HUES64 (cell line): ENCODE measurements at regions not wholly inside any gene's neighbourhood (a gene's known extent, or its start where the extent isn't known, plus 50 kb on each side); places are given as distances from the start of the nearest gene placed in this dataset.

Source experiments
- H3K27ac ChIP-seq: 2 replicates; pipeline ENCODE4 v1.7.0; 2013; ENCODE audit warnings: low read depth, low read length, inconsistent platforms
- H3K27me3 ChIP-seq: 2 replicates; pipeline ENCODE4 v1.6.1; 2013; ENCODE audit warnings: mild to moderate bottlenecking, low read length; ENCODE audit not compliant: insufficient read depth
- H3K36me3 ChIP-seq: 2 replicates; pipeline ENCODE4 v1.6.1; 2013; ENCODE audit warnings: mild to moderate bottlenecking, low read length; ENCODE audit not compliant: insufficient read depth
- H3K4me1 ChIP-seq: 2 replicates; pipeline ENCODE4 v1.6.1; 2013; ENCODE audit warnings: mild to moderate bottlenecking, low read length, moderate library complexity; ENCODE audit not compliant: insufficient read depth
- H3K4me3 ChIP-seq: 2 replicates; pipeline ENCODE4 v1.5.1; 2013; ENCODE audit warnings: mild to moderate bottlenecking, low read length, moderate library complexity
- H3K9ac ChIP-seq: 2 replicates; pipeline ENCODE4 v1.6.1; 2013; ENCODE audit warnings: mild to moderate bottlenecking, low read depth, low read length
- H3K9me3 ChIP-seq: 2 replicates; pipeline ENCODE4 v1.6.1; 2013; ENCODE audit warnings: low read depth, low read length; ENCODE audit not compliant: insufficient read depth
- WGBS: fragments of 150-250, 120-280 bp; methylation state at CpG from one replicate; pipeline ENCODE4 v1.1.7; 2013; ENCODE audit warnings: missing lambda C conversion rate; 5-methylcytosine and 5-hydroxymethylcytosine counted together

DNA sequence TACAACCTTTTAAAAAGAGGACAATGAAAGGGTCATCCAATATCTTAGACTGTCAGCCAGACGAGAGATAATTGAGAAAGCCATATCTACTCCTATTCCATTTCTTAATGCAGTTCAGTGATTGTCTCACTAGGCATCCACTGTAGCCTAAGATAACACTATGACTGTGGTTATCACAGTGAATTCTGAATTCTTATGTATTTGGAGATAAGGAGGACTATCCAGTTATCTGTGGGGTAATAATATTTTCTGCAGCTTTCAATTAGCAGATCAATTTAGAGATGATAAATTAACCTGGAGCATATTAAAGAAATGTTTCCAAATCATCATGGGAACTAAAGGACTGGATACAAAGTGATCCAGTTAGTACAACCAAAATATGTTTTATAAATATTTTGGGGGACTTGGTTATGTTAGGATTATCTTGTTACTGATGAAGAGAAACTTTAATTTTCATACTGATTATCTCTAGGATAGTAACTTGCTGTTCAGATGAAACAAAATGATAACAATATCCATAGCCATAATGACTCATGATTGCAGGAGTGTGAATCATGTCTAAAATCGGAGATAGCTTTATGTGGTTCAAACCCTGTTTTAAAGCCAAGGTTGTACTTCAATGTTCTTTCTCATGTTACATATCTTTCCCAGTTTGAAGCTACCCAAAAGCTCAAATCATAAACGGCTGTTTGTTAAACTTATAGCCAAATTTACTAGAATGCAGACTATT is 1152.0 kb downstream of the HACE1 start:
- Histone ChIP-seq H3K4me3 (no peak overlapping the region), H3K36me3 (no peaks in the 10 kb centered on the region), H3K9ac (no peak overlapping the region), H3K4me1 (0 out of 2 replicates have a peak, but pooled peaks cover 5% of the 10 kb centered on the region), H3K27ac (no peak overlapping the region), H3K9me3 (no peaks in the 10 kb centered on the region), H3K27me3 (no peaks in the 10 kb centered on the region)
- WGBS = 95% methylated on average over 3 of the region's 3 CpGs

DNA sequence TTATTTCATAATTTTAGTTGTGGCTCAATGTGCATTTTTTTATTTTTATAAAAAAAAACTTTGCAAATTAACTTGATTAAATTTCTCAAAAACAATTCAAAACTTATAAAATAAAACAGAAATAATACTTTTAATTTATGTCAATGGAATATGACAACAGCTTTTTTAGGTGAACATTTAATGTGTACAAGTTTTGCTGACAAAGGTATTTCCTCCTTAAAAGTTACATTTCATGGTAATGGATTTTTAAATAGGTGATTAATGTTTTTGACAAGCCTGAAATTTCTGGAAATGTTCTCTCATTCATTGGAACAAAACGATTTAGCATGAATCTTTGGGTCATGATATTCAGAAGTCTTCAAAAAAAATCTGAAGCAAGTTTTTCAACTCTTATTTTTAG is 1160.0 kb downstream of the HACE1 start:
- Histone ChIP-seq H3K4me3 (no peak overlapping the region), H3K36me3 (no peaks in the 10 kb centered on the region), H3K9me3 (no peaks in the 10 kb centered on the region), H3K4me1 (0 out of 2 replicates have a peak, but pooled peaks cover 5% of the 10 kb centered on the region), H3K27me3 (no peaks in the 10 kb centered on the region), H3K27ac (no peak overlapping the region), H3K9ac (no peak overlapping the region)
- 71% methylated on average over 1 of the region's 1 CpG for WGBS

- H3K36me3 ChIP-seq = no peaks in the 10 kb centered on the region
- no peak overlapping the region for H3K4me3 ChIP-seq
- H3K27me3 ChIP-seq = no peaks in the 10 kb centered on the region
- WGBS = 100% methylated on average over 1 of the region's 2 CpGs
- no peak overlapping the region for H3K9ac ChIP-seq
- no peak overlapping the region for H3K27ac ChIP-seq
- H3K4me1 ChIP-seq = peaks cover 4% of the 10 kb centered on the region; the same call in 1 of the 2 replicates
- no peaks in the 10 kb centered on the region for H3K9me3 ChIP-seq
Observed at GRCh38 chr6:103687430-103687829, 1172.3 kb downstream of the HACE1 start.

DNA sequence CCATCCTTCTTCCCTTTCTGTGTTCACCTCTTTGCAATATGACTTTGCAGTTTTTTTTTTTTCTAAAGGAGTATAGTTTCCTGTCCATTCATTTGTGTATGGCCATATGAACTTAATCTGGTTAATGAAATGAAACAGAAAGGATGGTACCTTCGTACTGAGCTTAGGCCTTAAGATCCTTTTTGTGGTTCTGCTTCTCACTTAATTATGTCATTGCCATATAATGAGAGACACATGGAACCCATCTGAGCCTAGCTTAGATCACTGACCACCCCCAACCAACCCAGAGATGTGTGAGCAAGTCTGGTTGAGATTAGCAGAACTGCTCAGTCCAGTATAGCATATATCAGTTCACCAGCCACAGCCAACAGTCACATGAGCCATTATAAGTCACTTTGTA is 1179.6 kb downstream of the HACE1 start:
- Histone ChIP-seq H3K9me3 (peaks cover 5% of the 10 kb centered on the region), H3K27ac (no peak overlapping the region), H3K36me3 (no peaks in the 10 kb centered on the region), H3K4me1 (no peaks in the 10 kb centered on the region), H3K9ac (no peak overlapping the region), H3K27me3 (no peaks in the 10 kb centered on the region), H3K4me3 (no peak overlapping the region)
- WGBS = 89% methylated on average over 1 of the region's 1 CpG

GRCh38 chr6:103677290-103677689 is 1182.4 kb downstream of the HACE1 start:
- Histone ChIP-seq H3K4me3 (no peak overlapping the region), H3K27me3 (no peaks in the 10 kb centered on the region), H3K9ac (no peak overlapping the region), H3K4me1 (no peaks in the 10 kb centered on the region), H3K36me3 (no peaks in the 10 kb centered on the region), H3K9me3 (peaks cover 5% of the 10 kb centered on the region), H3K27ac (no peak overlapping the region)
- WGBS = 91% methylated on average over 12 of the region's 12 CpGs

DNA sequence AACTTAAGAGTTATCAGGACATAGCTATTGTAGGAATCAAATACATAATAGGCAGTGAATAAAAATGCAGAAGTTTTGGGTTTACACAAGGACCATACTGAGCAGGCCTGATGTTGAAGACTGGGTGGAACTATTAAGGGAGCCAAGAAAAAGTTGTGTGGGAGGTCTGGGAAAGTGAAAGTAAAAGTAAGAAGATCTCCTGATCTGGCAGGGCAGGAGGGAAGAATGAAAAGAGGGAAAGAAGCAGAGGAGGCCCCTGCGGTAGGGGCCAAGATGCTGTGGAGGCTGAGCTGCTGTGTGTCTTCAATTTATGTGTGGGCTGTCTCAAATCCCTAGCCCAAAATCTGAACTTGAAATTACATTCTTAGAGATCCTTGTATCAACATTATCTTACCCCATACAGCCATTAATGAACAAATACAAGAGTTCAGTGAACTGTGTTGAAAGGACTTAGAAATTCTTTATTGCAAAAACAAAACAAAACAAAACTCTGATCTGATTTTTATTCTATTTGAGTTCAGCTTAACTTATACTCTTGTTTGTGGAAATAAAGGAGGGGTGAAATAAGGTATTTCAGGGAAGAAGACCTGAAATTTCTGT is 1183.8 kb downstream of the HACE1 start:
- Histone ChIP-seq H3K4me3 (no peak overlapping the region), H3K27me3 (no peaks in the 10 kb centered on the region), H3K36me3 (no peaks in the 10 kb centered on the region), H3K27ac (no peak overlapping the region), H3K9ac (no peak overlapping the region), H3K4me1 (no peaks in the 10 kb centered on the region), H3K9me3 (peaks cover 5% of the 10 kb centered on the region)
- WGBS = 91% methylated on average over 1 of the region's 1 CpG

- no peaks in the 10 kb centered on the region for H3K36me3 ChIP-seq
- H3K27ac ChIP-seq = no peak overlapping the region
- no peaks in the 10 kb centered on the region for H3K4me1 ChIP-seq
- H3K9ac ChIP-seq = no peak overlapping the region
- no peak overlapping the region for H3K4me3 ChIP-seq
- H3K9me3 ChIP-seq = peaks cover 5% of the 10 kb centered on the region
- no peaks in the 10 kb centered on the region for H3K27me3 ChIP-seq
Observed at GRCh38 chr6:103674790-103675189, 1184.9 kb downstream of the HACE1 start.

DNA sequence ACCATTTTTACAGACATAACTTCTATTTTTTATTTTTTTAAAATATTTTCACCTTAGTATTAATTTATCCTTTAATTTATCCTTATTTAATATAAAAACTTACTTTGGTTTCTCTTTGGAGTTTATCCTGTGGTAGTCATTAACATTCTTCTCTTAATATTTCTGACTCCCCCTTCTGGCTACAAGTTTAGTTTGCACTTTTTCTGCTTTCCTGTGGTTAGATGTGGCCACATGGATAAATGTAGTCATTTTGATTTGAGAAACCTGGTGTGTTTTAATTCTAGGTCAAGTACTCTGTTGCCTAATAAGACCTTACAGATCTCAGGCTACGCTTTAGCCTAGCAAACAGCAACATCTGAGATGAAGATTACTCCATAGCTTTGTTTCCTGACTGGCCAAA is 1187.5 kb downstream of the HACE1 start:
- Histone ChIP-seq H3K27ac (no peak overlapping the region), H3K4me3 (no peak overlapping the region), H3K9me3 (no peaks in the 10 kb centered on the region), H3K27me3 (no peaks in the 10 kb centered on the region), H3K36me3 (no peaks in the 10 kb centered on the region), H3K9ac (no peak overlapping the region), H3K4me1 (no peaks in the 10 kb centered on the region)
- WGBS = 94% methylated on average over 1 of the region's 1 CpG

- WGBS = 90% methylated on average over 1 of the region's 1 CpG
- no peaks in the 10 kb centered on the region for H3K9me3 ChIP-seq
Observed at GRCh38 chr6:103629613-103630012, 1230.1 kb downstream of the HACE1 start.

DNA sequence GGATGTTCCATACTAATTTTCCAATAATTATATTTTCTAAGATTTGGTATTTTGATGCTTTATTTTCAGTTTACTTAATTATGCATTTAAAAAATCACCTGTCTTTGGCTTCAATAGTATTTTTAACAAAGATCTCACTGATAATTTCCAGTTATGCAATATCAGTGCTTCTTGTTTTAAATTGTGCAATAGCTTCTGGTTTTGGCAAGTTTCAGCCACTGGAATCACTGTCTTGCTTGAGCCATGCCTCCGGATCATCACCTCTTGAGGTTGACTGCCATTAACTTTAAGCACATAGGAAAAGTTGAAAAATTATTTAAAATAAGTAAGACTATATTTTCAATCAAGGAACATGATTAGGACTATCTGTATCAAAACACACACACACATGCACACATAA is 1242.1 kb downstream of the HACE1 start:
- no peaks in the 10 kb centered on the region; the same call in 1 of the 2 replicates for H3K9me3 ChIP-seq
- WGBS = 100% methylated on average over 1 of the region's 1 CpG
- H3K9ac ChIP-seq = no peak overlapping the region
- H3K27me3 ChIP-seq = no peaks in the 10 kb centered on the region
- H3K27ac ChIP-seq = no peak overlapping the region
- no peaks in the 10 kb centered on the region for H3K4me1 ChIP-seq
- H3K4me3 ChIP-seq = no peak overlapping the region
- H3K36me3 ChIP-seq = no peaks in the 10 kb centered on the region

More at GRCh38 chr6:103629613-103630012, 1230.1 kb downstream of the HACE1 start:
- H3K9ac ChIP-seq = no peak overlapping the region
- no peaks in the 10 kb centered on the region for H3K27me3 ChIP-seq
- no peak overlapping the region for H3K27ac ChIP-seq
- no peaks in the 10 kb centered on the region for H3K4me1 ChIP-seq
- no peaks in the 10 kb centered on the region for H3K36me3 ChIP-seq
- no peak overlapping the region for H3K4me3 ChIP-seq

- Histone ChIP-seq H3K27ac (no peak overlapping the region), H3K9ac (no peak overlapping the region), H3K36me3 (no peaks in the 10 kb centered on the region), H3K4me1 (no peaks in the 10 kb centered on the region), H3K9me3 (no peaks in the 10 kb centered on the region), H3K4me3 (no peak overlapping the region), H3K27me3 (no peaks in the 10 kb centered on the region)
- 93% methylated on average over 1 of the region's 3 CpGs for WGBS
Observed at GRCh38 chr6:103587722-103588121, 1272.0 kb downstream of the HACE1 start.
